HG03565 (cell line): ENCODE measurements at regions not wholly inside any gene's neighbourhood (a gene's known extent, or its start where the extent isn't known, plus 50 kb on each side); places are given as distances from the start of the nearest gene placed in this dataset.
"Not testable (repeated sequence)": the region's sequence is repeated elsewhere in the genome, so short reads cannot be mapped to it uniquely, and the experiment has no call there.

Experiments used
- ATAC-seq: cut with Tn5 transposase; IDR thresholded peaks from one replicate; pipeline ENCODE4 v1.9.1; 2021; ENCODE audit warnings: mild to moderate bottlenecking, moderate library complexity; ENCODE audit not compliant: unreplicated experiment

DNA sequence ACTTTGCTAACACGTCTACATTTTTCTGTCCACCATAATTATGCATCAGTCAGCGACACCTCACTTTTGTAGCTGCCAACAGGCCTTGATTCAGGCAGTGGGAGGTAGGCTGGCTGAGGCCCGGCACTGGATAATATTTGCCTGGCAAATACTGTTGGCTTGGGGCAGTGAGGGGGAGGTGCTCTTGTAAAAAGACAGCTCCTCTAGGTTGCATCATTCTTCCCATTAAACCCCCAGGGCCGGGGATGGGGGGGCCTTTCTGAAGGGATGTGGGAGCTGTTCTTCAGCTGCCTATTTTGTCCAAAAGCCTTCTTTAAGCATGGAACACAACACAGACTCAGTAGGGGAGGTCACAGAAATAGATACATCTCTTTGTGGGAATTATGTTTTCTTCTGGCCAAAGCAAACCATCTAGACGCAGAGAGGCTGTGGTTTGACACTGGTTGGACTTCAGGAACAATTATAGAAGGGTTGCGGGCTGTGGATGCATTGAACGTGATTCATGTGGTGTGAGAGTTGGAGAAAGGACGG lies 338.3 kb upstream of the NT5E start:
- ATAC-seq, result no peak

DNA sequence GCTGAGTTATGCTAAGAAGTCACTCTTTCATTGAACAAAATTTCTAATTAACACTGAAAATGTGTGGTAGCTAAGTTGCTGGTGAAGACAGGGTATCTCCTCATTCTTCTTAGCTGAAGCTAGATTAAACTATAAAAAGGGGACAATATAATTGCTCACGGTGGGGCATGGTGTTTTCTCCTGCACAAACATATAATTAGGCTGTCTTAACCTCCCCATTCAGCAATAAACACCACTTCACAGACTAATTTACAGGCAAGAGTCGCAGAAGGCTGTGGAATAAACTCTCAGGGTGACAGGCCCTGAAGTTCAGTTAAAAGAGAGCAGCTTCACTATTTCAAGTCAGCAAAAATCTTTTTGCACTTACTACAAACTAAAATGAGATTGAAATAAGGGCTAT lies 338.9 kb upstream of the NT5E start:
- ATAC-seq, result no peak

DNA sequence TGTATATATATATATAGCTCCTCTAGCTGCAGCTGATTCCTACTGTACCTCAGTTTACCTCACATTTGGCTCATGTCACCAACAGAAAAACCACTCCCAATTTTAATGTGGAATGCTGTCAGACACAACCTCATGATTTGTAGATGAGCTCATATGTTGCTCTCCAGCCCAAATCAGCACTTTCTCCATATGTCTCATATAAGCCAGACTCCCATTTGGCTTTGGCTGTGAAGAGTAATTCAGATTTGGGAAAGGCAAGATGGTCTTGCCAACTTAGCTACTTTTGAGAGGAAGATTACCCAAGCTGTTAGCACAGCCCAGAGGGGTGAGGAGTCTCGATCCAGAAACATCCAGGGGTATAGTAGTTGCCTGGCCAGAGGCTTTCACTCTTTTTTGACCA lies 342.2 kb upstream of the NT5E start:
- no peak for ATAC-seq

DNA sequence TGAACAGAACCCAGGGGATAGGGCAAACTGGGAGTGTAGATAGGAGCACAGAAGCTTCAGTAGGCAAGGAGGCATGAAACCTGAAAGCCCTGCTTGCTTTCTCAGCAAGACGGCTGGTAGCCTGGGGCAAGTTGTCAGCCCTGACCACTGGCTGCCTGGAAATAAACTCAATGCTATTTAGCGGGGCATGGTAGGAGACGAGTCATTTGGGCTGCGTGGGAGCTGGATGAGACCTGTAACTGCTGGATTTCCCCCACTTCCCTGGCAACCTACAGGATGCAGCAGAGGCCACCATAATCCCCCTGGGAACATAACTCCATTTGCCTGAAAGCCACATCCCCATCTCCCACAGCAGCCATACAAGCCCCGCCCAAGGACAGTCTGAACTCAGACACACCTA lies 332.6 kb upstream of the TBX18 start:
- ATAC-seq, result no peak

DNA sequence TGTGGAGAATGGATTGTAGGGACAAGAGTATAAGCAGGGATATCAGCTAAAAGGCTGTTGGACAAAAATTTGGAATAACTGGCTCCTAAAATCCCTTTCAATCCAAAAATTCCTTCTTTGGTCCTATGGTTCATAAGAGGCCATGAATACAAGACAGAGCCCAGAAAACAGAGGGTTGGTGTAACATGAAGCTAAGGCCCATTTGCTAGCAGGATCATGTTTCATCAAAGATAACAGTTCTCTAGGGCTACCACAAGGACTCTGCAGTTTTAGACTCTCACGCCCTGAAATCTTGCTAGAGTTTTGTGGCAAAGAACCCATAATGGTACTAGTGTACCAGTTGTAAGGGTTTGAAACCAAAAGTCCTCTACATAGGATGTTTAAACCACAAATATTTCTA lies 327.8 kb upstream of the TBX18 start:
- no peak for ATAC-seq

DNA sequence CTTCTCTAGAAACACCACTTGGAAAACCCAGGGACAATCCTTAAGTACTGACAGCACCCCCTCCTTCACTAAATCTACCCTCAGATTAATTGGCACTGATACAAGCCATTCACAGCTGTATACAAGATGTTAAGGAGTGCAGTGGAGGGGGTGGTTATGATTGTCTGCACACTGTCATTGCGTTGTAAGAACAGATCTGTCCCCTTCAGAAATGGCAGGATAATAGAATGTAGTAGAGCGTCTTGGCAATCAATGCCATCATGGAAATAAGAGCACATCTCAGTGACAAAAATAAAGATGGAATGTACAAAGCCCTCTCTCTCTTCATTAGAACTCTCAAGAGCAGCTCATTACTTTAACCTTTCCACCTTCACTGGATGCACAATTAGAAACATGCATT lies 324.9 kb upstream of the TBX18 start:
- no peak for ATAC-seq

DNA sequence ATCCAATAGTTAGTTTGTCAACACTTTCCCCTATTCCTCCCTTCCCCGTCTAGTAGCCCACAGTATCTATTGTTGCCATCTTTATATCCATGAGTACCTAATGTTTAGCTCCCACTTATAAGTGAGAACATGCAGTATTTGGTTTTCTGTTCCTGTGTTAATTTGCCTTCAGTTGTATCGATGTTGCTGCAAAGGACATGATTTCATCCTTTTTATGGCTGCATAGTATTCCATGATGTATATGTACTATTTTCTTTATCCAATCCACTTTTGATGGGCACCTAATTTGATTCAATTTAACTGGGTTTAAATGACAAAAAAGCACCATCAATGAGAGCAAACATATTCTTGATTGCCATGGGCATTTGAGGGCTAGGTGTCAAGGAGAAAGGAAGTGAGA lies 321.5 kb upstream of the TBX18 start:
- no peak for ATAC-seq

DNA sequence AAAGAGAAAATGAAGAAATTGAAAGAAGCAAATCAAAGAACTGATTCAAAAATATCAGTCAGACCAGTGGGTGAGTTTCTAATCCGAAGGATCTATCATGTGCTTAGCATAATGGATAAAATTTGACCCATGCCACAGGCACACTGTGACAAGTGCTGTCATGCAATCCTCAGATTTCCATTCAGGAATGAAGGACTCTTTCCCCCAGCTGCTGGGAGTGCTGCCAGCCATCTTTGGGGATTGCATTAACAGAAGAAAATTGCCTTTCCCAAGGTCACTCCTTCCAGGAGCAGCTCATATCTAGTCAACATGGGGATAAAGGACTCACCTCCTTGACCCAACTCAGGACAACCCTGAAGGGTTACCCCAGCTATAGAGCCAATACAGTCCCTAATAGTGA lies 316.7 kb upstream of the TBX18 start:
- ATAC-seq, result no peak

DNA sequence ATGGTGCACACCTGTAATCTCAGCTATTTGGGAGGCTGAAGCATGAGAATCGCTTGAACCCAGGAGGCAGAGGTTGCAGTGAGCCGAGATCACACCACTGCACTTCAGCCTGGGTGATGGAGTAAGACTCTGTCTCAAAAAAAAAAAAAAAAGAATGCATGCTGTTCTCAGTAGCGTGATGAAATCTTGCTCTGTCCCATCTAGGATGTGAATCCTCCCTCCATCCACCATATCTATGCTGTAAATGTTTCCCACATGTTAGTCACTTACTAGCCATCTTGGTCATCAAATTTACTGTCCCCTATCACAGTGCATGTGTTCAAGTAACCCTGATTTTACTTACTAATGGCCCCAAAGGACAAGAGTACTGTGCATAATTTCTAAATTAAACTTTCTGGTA lies 315.4 kb upstream of the TBX18 start:
- no peak for ATAC-seq

DNA sequence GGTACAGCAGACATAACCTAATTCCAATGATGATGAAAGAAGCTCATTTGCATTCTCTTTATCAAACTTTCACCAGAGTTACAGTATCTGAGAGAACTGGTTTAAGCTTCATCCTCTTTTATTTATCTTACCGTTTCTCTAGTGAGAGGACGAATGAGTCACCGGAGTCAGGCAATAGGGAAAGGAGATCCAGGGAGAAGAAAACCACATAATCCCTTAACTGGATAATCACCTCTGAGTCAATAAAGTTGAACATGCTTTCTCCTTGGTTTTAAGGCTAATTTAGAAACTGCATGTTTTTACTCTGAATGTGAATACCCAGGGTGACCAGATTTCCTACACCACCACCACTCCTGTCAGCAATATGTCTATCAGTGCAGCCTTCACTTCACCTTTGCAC lies 313.7 kb upstream of the TBX18 start:
- ATAC-seq, result no peak

DNA sequence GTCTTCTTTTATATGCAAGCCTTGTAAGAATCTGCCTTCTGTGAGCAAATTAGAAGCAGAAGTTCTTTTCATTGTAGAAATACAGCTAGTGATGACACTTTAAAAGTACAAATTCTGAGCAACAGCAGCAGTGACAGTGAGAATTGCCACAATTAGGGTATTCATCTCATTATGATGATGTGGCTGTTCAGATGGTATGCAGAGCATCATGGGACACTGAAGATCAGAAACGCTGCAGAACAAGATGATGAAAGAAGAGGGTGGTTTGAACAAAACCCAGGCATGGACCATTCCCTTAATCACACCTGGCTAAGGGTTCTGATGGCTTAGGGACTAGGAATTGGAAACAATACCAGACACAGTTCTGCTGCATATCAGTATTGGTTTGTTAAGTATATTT lies 312.7 kb upstream of the TBX18 start:
- ATAC-seq, result no peak

DNA sequence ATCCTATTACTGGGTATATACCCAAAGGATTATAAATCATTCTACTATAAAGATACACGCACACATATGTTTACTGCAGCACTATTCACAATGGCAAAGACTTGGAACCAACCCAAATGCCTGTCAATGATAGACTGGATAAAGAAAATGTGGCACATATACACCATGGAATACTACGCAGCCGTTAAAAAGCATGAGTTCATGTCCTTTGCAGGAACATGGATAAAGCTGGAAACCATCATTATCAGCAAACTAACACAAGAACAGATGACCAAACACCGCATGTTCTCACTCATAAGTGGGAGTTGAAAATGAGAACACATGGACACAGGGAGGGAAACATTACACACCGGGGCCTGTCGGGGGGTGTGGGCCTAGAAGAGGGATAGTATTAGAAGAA lies 307.4 kb upstream of the TBX18 start:
- ATAC-seq, result not testable (repeated sequence)

DNA sequence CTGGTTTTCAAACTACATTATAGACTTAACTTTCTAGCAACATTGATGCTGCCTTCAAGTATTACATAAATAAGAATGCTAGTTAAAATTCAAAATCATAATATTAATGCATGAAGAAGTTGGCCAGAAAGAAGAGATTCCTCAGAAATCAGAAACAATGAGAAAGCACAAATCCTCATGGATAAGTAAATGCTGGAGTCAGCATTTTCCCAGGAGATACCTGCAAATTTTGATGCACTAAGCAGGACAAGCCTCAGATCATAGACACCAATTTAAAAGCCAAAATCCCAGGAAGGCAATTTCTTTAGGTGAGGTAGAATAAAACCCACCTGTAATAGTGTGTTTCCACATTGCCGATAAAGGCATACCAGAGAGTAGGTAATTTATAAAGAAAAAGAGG lies 305.2 kb upstream of the TBX18 start:
- no peak for ATAC-seq

DNA sequence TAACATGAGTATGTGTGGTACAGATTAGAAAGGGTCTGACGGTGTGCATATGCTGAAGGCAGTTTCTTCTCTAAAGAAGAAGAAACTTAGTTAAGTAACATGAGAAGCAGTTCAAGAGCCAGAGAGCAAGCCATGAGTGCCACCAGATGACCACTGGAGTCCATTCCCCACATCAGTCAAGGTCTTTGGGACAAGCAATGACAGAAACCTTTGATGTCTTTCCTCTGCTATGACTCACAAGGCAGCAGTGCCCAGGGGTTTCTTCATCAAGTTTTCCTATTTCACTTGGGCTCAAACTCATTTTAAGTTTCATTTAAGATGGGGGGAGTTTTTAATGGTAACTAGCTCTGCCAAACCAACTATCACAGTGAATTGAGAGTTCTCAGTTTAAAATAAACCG lies 303.8 kb upstream of the TBX18 start:
- no peak for ATAC-seq

DNA sequence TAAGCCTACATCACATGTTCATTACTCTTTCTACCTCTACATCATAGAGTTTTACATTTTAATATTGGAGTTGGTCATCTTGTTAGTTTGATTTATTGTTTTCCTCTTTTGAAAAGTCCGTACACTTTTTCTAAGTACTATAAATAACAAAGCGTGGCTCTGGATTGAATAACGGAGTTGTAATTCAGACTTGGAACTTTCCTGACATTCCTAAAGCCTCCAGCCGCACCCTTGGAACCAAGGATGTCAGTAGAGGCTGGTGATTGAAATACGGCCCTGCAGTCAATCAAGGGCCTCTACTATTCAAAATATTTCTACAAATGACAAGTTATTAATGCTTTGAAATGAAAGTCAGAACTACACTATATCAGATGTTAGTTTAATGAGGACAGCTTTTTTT lies 301.9 kb upstream of the TBX18 start:
- ATAC-seq, result no peak

DNA sequence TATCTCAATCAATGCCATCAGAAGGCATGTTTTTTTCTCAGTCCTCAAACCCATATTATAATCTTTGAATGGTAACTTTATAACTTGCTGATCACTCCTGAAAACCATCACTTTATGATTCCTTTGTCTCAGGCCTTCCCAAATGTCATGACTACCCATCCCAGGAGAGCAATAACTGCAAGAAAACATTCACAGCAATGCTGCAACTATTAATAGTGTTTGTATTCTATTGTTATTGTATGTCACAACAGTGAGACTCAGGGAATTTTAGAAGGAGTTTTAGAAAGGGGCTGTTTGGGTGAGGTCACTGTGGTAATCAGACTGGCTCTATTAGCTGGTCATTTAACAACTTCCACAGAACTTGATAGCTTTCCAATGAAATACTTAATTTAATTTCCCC lies 301.4 kb upstream of the TBX18 start:
- ATAC-seq, result no peak

DNA sequence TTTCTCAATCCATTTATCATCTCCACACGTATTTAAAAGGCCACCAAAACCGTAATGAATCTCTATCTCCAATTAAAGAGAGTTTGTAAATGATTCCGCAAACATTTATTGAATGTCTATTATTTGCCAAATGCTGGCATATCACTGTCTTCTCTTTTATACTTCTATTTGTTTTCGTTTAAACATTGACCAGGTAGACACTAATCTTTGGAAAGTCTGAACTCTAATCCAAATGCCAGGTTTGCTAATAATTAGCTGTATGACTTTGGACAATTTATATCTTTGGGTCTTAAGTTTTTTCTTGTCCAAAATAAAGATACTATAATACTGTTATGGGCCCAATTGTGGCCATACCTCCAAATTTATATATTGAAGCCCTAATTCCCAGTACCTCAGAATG lies 299.2 kb upstream of the TBX18 start:
- no peak for ATAC-seq

DNA sequence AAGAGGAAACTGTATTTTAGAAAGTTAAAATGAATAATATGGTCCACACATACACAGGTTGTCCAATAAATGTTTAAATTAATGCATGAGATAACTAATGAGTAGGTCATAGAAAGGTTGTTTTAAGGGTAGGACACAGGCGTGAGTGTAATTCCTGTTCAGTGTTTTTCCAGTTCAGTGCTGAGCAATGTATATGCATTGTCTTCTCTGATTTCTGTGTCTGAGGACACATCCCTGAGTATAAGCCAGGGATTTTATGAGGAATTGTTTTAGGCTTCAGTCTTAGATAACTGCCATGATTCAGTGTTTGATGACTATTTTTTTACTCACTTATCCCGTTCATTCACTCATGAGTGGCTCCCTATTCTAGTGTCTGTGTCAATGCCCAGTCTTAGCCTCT lies 298.5 kb upstream of the TBX18 start:
- no peak for ATAC-seq

DNA sequence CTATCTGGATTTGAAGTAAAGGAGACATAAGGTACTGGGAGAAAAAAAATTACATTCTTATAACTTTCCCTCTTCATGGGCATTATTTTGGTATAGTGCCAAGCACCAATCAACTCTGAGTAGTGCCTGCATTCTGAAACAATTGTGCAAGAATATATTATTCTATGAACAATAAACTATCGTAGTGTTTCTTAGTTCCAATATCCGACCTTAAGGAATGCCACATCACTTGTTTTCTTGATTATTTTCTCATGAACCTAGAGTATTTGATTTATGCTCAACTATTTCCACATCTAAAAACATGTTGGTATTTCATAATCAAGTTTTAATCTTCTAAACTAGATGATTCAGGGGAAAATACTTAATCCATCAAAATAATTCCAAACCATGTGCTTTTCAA lies 294.4 kb upstream of the TBX18 start:
- no peak for ATAC-seq

DNA sequence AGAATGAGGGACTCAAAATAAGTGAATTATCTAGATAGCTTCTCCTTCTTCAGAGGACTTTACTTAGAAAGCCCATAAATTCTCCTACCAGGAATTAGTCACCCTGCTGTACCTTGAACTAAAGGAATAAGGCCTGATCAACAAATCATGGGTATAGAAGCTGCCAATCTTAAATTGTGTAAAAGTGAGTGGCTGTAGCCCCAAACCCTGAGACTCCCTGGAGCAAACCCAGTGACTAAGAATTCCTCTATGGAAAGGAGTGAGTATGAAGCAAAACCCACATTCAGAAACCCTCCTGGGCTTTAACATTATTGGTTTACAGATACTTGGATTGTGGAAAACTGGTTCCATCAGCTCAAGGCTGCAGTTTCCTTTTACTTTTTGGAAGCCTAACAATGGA lies 285.8 kb upstream of the TBX18 start:
- no peak for ATAC-seq

DNA sequence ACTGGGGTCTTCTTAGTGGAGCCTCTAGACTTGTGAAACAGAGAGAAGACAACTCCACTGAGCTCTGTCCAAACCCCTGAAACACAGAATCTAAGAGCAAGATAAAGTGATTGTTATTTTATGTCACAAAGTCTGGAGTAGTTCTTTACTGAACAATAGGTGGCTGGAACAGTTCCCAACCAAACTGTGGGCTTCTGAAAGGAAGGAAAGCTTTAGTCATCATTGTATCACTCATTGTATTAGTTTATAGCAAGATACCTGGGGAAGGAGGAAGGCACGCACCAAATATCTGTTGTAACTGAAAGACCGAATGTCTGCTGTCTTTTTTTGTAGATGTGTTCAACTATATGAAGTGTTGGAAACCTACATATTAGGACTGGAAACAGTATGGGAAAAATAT lies 284.9 kb upstream of the TBX18 start:
- no peak for ATAC-seq

DNA sequence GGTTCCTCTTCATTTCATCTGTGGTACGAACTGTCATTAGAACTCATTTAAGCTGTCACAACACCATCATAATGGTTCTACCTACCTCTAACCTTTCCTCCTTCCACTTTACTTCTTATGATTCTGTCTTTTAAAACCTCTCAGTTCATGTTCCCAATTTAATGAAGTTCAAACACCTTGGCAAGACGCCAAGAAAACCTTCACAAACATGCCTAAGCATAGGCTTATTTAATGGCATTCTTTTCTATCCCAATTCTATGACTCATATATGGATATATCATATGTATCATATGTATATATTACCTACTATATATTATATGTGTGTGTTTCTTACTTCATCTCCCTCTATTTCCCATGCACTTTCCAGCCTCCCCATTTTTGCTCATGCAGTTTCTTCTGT lies 283.4 kb upstream of the TBX18 start:
- no peak for ATAC-seq

DNA sequence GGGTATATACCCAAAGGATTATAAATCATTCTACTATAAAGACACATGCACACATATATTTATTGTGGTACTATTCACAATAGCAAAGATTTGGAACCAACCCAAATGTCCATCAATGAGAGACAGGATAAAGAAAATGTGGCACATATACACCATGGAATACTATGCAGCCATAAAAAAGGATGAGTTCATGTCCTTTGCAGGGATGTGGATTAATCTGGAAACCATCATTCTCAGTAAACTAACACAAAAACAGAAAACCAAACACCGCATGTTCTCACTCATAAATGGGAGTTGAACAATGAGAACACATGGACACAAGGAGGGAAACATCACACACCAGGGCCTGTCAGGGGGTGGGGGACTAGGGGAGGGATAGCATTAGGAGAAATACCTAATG lies 281.4 kb upstream of the TBX18 start:
- not testable (repeated sequence) for ATAC-seq

DNA sequence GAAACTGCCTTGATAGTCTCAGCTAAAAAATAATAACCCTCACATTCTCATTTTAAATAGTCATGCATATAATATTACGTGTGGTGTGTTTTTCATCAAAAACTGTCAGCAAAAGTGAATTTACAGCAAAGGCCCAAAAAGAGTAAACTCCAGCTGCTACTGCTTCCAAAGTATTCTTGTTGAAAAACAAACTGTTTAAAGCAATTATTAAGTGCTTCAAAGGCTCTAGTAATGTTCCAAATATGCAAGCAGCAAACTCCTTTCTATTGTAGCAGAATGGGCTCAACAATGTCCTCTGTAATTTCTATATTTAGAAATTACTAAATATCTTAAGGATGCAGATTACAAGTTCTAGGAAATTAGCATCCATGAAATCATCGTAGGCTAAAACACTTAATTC lies 280.0 kb upstream of the TBX18 start:
- no peak for ATAC-seq
